NB4 (cell line): ENCODE measurements at regions not wholly inside any gene's neighbourhood (a gene's known extent, or its start where the extent isn't known, plus 50 kb on each side); places are given as distances from the start of the nearest gene placed in this dataset.

Source experiments
- MAX ChIP-seq: IDR thresholded peaks from 2 replicates; pipeline ENCODE4 v1.6.1; 2011; ENCODE audit warnings: low read depth, low read length
- POLR2A ChIP-seq: IDR thresholded peaks from 2 replicates; pipeline ENCODE4 v1.6.1; 2011; ENCODE audit warnings: mild to moderate bottlenecking; ENCODE audit not compliant: insufficient read length; ENCODE audit errors: extremely low read depth

GRCh38 chr17:21510686-21511362 lies 134.7 kb downstream of the KCNJ12 start:
- no peak for TF ChIP-seq MAX
- no peak for TF ChIP-seq POLR2A
